HepG2 (cell line): ENCODE measurements at regions not wholly inside any gene's neighbourhood (a gene's known extent, or its start where the extent isn't known, plus 50 kb on each side); places are given as distances from the start of the nearest gene placed in this dataset.

Source experiments
- GPBP1L1 ChIP-seq: sonication (generic); formaldehyde crosslinking; IDR thresholded peaks from 2 replicates; pipeline ENCODE4 v1.5.0; 2020; ENCODE audit warnings: mild to moderate bottlenecking, missing genetic modification reagents
- KIAA2018 ChIP-seq: sonication (generic); formaldehyde crosslinking; IDR thresholded peaks from 2 replicates; pipeline ENCODE4 v1.5.0; 2020; ENCODE audit warnings: mild to moderate bottlenecking, missing genetic modification reagents, borderline replicate concordance
- KLF11 ChIP-seq: IDR thresholded peaks from 2 replicates; pipeline ENCODE4 v1.6.1; 2016; ENCODE audit warnings: missing compliant biosample characterization
- RORA ChIP-seq: sonication (generic); formaldehyde crosslinking; IDR thresholded peaks from 2 replicates; pipeline ENCODE4 v1.5.0; 2020; ENCODE audit warnings: mild to moderate bottlenecking, missing genetic modification reagents, moderate library complexity
- TBX2 ChIP-seq: sonication (generic); formaldehyde crosslinking; IDR thresholded peaks from 2 replicates; pipeline ENCODE4 v1.5.0; 2020; ENCODE audit warnings: missing genetic modification reagents, mild to moderate bottlenecking, borderline replicate concordance
- TSC22D2 ChIP-seq: sonication (generic); formaldehyde crosslinking; IDR thresholded peaks from 2 replicates; pipeline ENCODE4 v1.5.1; 2020; ENCODE audit warnings: missing genetic modification reagents, mild to moderate bottlenecking, borderline replicate concordance
- UBTF ChIP-seq: sonication (generic); formaldehyde crosslinking; IDR thresholded peaks from 2 replicates; pipeline ENCODE4 v1.4.0; 2020; ENCODE audit warnings: mild to moderate bottlenecking, missing genetic modification reagents
- XRCC5 ChIP-seq: fragments of 200-400 bp; formaldehyde crosslinking; optimal IDR thresholded peaks from 2 replicates; pipeline ENCODE3; 2017; ENCODE audit warnings: mild to moderate bottlenecking, low read length
- ZFY ChIP-seq: sonication (generic); formaldehyde crosslinking; IDR thresholded peaks from 2 replicates; pipeline ENCODE4 v1.4.0; 2020; ENCODE audit warnings: missing genetic modification reagents
- ZKSCAN1 ChIP-seq: fragments of 150-350 bp; IDR thresholded peaks from 2 replicates; pipeline ENCODE4 v1.6.1; 2014; ENCODE audit warnings: low read length
- ZMYM4 ChIP-seq: sonication (generic); formaldehyde crosslinking; IDR thresholded peaks from 2 replicates; pipeline ENCODE4 v1.8.1; 2023; ENCODE audit warnings: mild to moderate bottlenecking, missing genetic modification reagents
- ZNF512 ChIP-seq: sonication (generic); formaldehyde crosslinking; IDR thresholded peaks from 2 replicates; pipeline ENCODE4 v1.4.0; 2020; ENCODE audit warnings: mild to moderate bottlenecking, missing genetic modification reagents

GRCh38 chr13:40283666-40284065 lies 382.8 kb downstream of the FOXO1 start (continued):
- no peak for TF ChIP-seq KIAA2018
- TF ChIP-seq TBX2 (CRISPR knock-in tag), result no peak
- no peak for TF ChIP-seq RORA
- TF ChIP-seq ZKSCAN1, result no peak
- TF ChIP-seq TSC22D2 (CRISPR knock-in tag), result no peak
- no peak for TF ChIP-seq UBTF (CRISPR knock-in tag)
- TF ChIP-seq ZNF512 (CRISPR knock-in tag), result no peak
- TF ChIP-seq ZMYM4 (CRISPR knock-in tag), result no peak
- no peak for TF ChIP-seq ZFY (CRISPR knock-in tag)
- no peak for TF ChIP-seq KLF11
- no peak for TF ChIP-seq GPBP1L1 (CRISPR knock-in tag)
- no peak for TF ChIP-seq XRCC5
